MCF 10A (cell line): ENCODE measurements at regions not wholly inside any gene's neighbourhood (a gene's known extent, or its start where the extent isn't known, plus 50 kb on each side); places are given as distances from the start of the nearest gene placed in this dataset.

Experiments used
- BruUV-seq: library from RNA; stranded (reverse); fragments of 400-500 nt; replicated peaks from 2 replicates; lab custom pipeline; 2021; lab: Mats Ljungman, UMichigan
- CTCF ChIA-PET: fragments of 300-600 bp; sonication (Branson Sonifier 250); formaldehyde crosslinking; extraction: SDS; loops from one replicate; lab custom pipeline; 2021; ENCODE audit warnings: antibody characterized with exemption, inconsistent platforms; lab: Yijun Ruan, JAX
- POLR2A ChIA-PET: fragments of 300-600, 350-650 bp; sonication (Branson Sonifier 250); formaldehyde crosslinking; extraction: SDS; loops from one replicate; lab custom pipeline; 2020; ENCODE audit warnings: antibody characterized with exemption, inconsistent platforms; lab: Yijun Ruan, JAX
- DNase-seq: peaks from one replicate; pipeline ENCODE4 v3.0.0-alpha.2; 2018; ENCODE audit not compliant: unreplicated experiment
- H3K27ac Mint-ChIP-seq: one replicate; pipeline ENCODE4 v1.8.0; 2022; ENCODE audit warnings: mild to moderate bottlenecking, low read depth, mixed read lengths; ENCODE audit not compliant: unreplicated experiment
- H3K27me3 Mint-ChIP-seq: one replicate; pipeline ENCODE4 v1.8.0; 2022; ENCODE audit warnings: mixed read lengths; ENCODE audit not compliant: insufficient read depth, unreplicated experiment
- H3K36me3 Mint-ChIP-seq: one replicate; pipeline ENCODE4 v1.8.0; 2022; ENCODE audit warnings: mild to moderate bottlenecking, moderate library complexity, mixed read lengths; ENCODE audit not compliant: insufficient read depth, unreplicated experiment
- H3K4me1 Mint-ChIP-seq: one replicate; pipeline ENCODE4 v1.8.0; 2022; ENCODE audit warnings: mixed read lengths; ENCODE audit not compliant: insufficient read depth, unreplicated experiment
- H3K4me3 Mint-ChIP-seq: one replicate; pipeline ENCODE4 v1.8.0; 2022; ENCODE audit warnings: mild to moderate bottlenecking, moderate library complexity, mixed read lengths; ENCODE audit not compliant: unreplicated experiment
- H3K9me3 Mint-ChIP-seq: one replicate; pipeline ENCODE4 v1.8.0; 2022; ENCODE audit warnings: mixed read lengths; ENCODE audit not compliant: unreplicated experiment
- CTCF ChIP-seq: fragments of 200-600 bp; IDR thresholded peaks from one replicate; pipeline ENCODE4 v1.8.0; 2022; ENCODE audit warnings: antibody characterized with exemption, mild to moderate bottlenecking; ENCODE audit not compliant: unreplicated experiment
- intact Hi-C: fragments of 100-400 bp; cut with micrococcal nuclease; formaldehyde crosslinking; loops from 2 replicates; pipeline ENCODE4 v1.14.1; 2022

GRCh38 chr3:139197251-139197650, 146.6 kb upstream of the MRPS22 start:
- H3K27ac Mint-ChIP-seq = no peak overlapping the region
- DNase-seq = no peak
- peaks cover 6% of the 10 kb centered on the region for H3K4me1 Mint-ChIP-seq
- no peak for TF ChIP-seq CTCF
- H3K36me3 Mint-ChIP-seq = no peaks in the 10 kb centered on the region
- H3K4me3 Mint-ChIP-seq = no peak overlapping the region
- ChIA-PET POLR2A (interaction anchor here (1.0 kb wide), 1 partner anchor 76 kb away, joined by 3 read pairs; no protein-coding TSS in a partner anchor), CTCF (interaction anchor here (0.6 kb wide), 2 partner anchors 11 to 13 kb away, joined by 3 read pairs; no protein-coding TSS in a partner anchor)
- intact Hi-C loops = no loop called here
- no TSS peak for BruUV-seq
- H3K9me3 Mint-ChIP-seq = peaks cover 8% of the 10 kb centered on the region
- H3K27me3 Mint-ChIP-seq = no peaks in the 10 kb centered on the region

- peaks cover 8% of the 10 kb centered on the region for H3K9me3 Mint-ChIP-seq
- intact Hi-C loops = no loop called here
- no peak overlapping the region for H3K27ac Mint-ChIP-seq
- H3K4me1 Mint-ChIP-seq = peaks cover 6% of the 10 kb centered on the region
- ChIA-PET CTCF (interaction anchor here (0.6 to 0.8 kb wide), 3 partner anchors 14 to 262 kb away, joined by 3 to 4 read pairs (median 3); no protein-coding TSS in a partner anchor), POLR2A (interaction anchor here (0.8 kb wide), 1 partner anchor 10 kb away, joined by 3 read pairs; no protein-coding TSS in a partner anchor)
- no peak overlapping the region for H3K4me3 Mint-ChIP-seq
- no TSS peak for BruUV-seq
- H3K36me3 Mint-ChIP-seq = no peaks in the 10 kb centered on the region
- H3K27me3 Mint-ChIP-seq = no peaks in the 10 kb centered on the region
- DNase-seq = no peak
- no peak for TF ChIP-seq CTCF
Measured at GRCh38 chr3:139198186-139198585, 145.6 kb upstream of the MRPS22 start.

GRCh38 chr3:139198929-139199328, 144.9 kb upstream of the MRPS22 start:
- TF ChIP-seq CTCF = no peak
- CTCF ChIA-PET = interaction anchor here (0.6 kb wide), 1 partner anchor 26 kb away, joined by 3 read pairs; no protein-coding TSS in a partner anchor
- no peak overlapping the region for H3K27ac Mint-ChIP-seq
- H3K4me1 Mint-ChIP-seq = peaks cover 6% of the 10 kb centered on the region
- H3K9me3 Mint-ChIP-seq = peaks cover 8% of the 10 kb centered on the region
- BruUV-seq = no TSS peak
- H3K27me3 Mint-ChIP-seq = no peaks in the 10 kb centered on the region
- intact Hi-C loops = no loop called here
- H3K4me3 Mint-ChIP-seq = no peak overlapping the region
- POLR2A ChIA-PET = interaction anchor here (0.6 to 0.8 kb wide), 2 partner anchors 9 to 411 kb away, joined by 3 read pairs; no protein-coding TSS in a partner anchor
- DNase-seq = peak; percentile 36
- H3K36me3 Mint-ChIP-seq = no peaks in the 10 kb centered on the region

- Mint-ChIP-seq H3K9me3 (peaks cover 8% of the 10 kb centered on the region), H3K27me3 (no peaks in the 10 kb centered on the region), H3K4me1 (peaks cover 6% of the 10 kb centered on the region), H3K27ac (no peak overlapping the region), H3K4me3 (no peak overlapping the region), H3K36me3 (no peaks in the 10 kb centered on the region)
- BruUV-seq = no TSS peak
- ChIA-PET POLR2A (no interaction called here), CTCF (interaction anchor here (0.8 to 1.3 kb wide), 3 partner anchors 87 to 600 kb away, joined by 3 to 4 read pairs (median 3); no protein-coding TSS in a partner anchor)
- intact Hi-C loops = loop anchor here (5.0 kb wide), 1 partner anchor 87 kb away; no protein-coding TSS in a partner anchor
- no peak for TF ChIP-seq CTCF
- DNase-seq = no peak
Measured at GRCh38 chr3:139199421-139200010, 144.3 kb upstream of the MRPS22 start.
